Progenitor cell of endocrine pancreas (in vitro differentiated cells): ENCODE measurements at regions not wholly inside any gene's neighbourhood (a gene's known extent, or its start where the extent isn't known, plus 50 kb on each side); places are given as distances from the start of the nearest gene placed in this dataset.
"Not testable (repeated sequence)": the region's sequence is repeated elsewhere in the genome, so short reads cannot be mapped to it uniquely, and the experiment has no call there.

ENCODE experiments used
- DNase-seq: peaks from one replicate; pipeline ENCODE4 v3.0.0; 2021; ENCODE audit warnings: low spot score; ENCODE audit not compliant: unreplicated experiment
- H3K27ac Mint-ChIP-seq: 2 replicates; pipeline ENCODE4 v1.8.0; 2021; ENCODE audit warnings: mild to moderate bottlenecking, moderate library complexity, mixed read lengths
- H3K27me3 Mint-ChIP-seq: 2 replicates; pipeline ENCODE4 v1.8.0; 2021; ENCODE audit warnings: mixed read lengths
- H3K36me3 Mint-ChIP-seq: 2 replicates; pipeline ENCODE4 v1.8.0; 2022; ENCODE audit warnings: mixed read lengths; ENCODE audit not compliant: insufficient read depth
- H3K4me1 Mint-ChIP-seq: 2 replicates; pipeline ENCODE4 v1.8.0; 2021; ENCODE audit warnings: low read depth, mixed read lengths
- H3K4me3 Mint-ChIP-seq: 2 replicates; pipeline ENCODE4 v1.8.0; 2021; ENCODE audit warnings: low read depth, mild to moderate bottlenecking, moderate library complexity, mixed read lengths
- H3K9me3 Mint-ChIP-seq: 2 replicates; pipeline ENCODE4 v1.8.0; 2021; ENCODE audit warnings: low read depth, mixed read lengths
- CTCF ChIP-seq: fragments of 200-600 bp; sonication (generic); IDR thresholded peaks from one replicate; pipeline ENCODE4 v1.5.0; 2021; ENCODE audit warnings: antibody characterized with exemption, mild to moderate bottlenecking; ENCODE audit not compliant: unreplicated experiment

- Mint-ChIP-seq H3K4me1 (no peaks in the 10 kb centered on the region), H3K27me3 (peaks cover 12% of the 10 kb centered on the region), H3K9me3 (no peaks in the 10 kb centered on the region), H3K4me3 (no peak overlapping the region), H3K36me3 (no peaks in the 10 kb centered on the region), H3K27ac (no peak overlapping the region)
- TF ChIP-seq CTCF: no peak
- no peak for DNase-seq
Observed at GRCh38 chr12:62069976-62070375, 190.2 kb upstream of the USP15 start.

GRCh38 chr12:62073236-62073635 lies 187.0 kb upstream of the USP15 start:
- H3K36me3 Mint-ChIP-seq, H3K4me3 Mint-ChIP-seq, DNase-seq, H3K27ac Mint-ChIP-seq, H3K4me1 Mint-ChIP-seq, H3K9me3 Mint-ChIP-seq: not testable (repeated sequence)
- H3K27me3 Mint-ChIP-seq: peaks cover 18% of the 10 kb centered on the region

GRCh38 chr12:62075870-62076269 lies 184.3 kb upstream of the USP15 start:
- Mint-ChIP-seq H3K36me3 (no peaks in the 10 kb centered on the region), H3K9me3 (no peaks in the 10 kb centered on the region), H3K27me3 (peaks cover 24% of the 10 kb centered on the region), H3K4me3 (no peak overlapping the region), H3K4me1 (peaks cover 3% of the 10 kb centered on the region), H3K27ac (no peak overlapping the region)
- no peak for TF ChIP-seq CTCF
- no peak for DNase-seq

GRCh38 chr12:62078020-62078419 lies 182.2 kb upstream of the USP15 start:
- TF ChIP-seq CTCF: no peak
- no peak overlapping the region for H3K4me3 Mint-ChIP-seq
- H3K27ac Mint-ChIP-seq: no peak overlapping the region
- H3K36me3 Mint-ChIP-seq: no peaks in the 10 kb centered on the region
- H3K27me3 Mint-ChIP-seq: peaks cover 12% of the 10 kb centered on the region
- H3K9me3 Mint-ChIP-seq: no peaks in the 10 kb centered on the region
- H3K4me1 Mint-ChIP-seq: peaks cover 3% of the 10 kb centered on the region
- DNase-seq: no peak

GRCh38 chr12:62082448-62082847 lies 177.8 kb upstream of the USP15 start:
- Mint-ChIP-seq H3K9me3 (peaks cover 14% of the 10 kb centered on the region), H3K27me3 (peaks cover 8% of the 10 kb centered on the region), H3K4me1 (no peaks in the 10 kb centered on the region), H3K4me3 (no peak overlapping the region), H3K36me3 (no peaks in the 10 kb centered on the region), H3K27ac (no peak overlapping the region)
- no peak for DNase-seq
- no peak for TF ChIP-seq CTCF

- peak overlapping the region; percentile 71 for H3K27ac Mint-ChIP-seq
- no peaks in the 10 kb centered on the region for H3K9me3 Mint-ChIP-seq
- no peak overlapping the region for H3K4me3 Mint-ChIP-seq
- H3K4me1 Mint-ChIP-seq: peaks cover 32% of the 10 kb centered on the region
- no peaks in the 10 kb centered on the region for H3K36me3 Mint-ChIP-seq
- H3K27me3 Mint-ChIP-seq: no peaks in the 10 kb centered on the region
- no peak for DNase-seq
- TF ChIP-seq CTCF: no peak
Observed at GRCh38 chr12:62098132-62098531, 162.1 kb upstream of the USP15 start.
